Thyroid gland (tissue), 4 donors: ENCODE measurements at regions not wholly inside any gene's neighbourhood (a gene's known extent, or its start where the extent isn't known, plus 50 kb on each side); places are given as distances from the start of the nearest gene placed in this dataset.

Source experiments
- POLR2A ChIP-seq, 2 donors: fragments of 450-650 bp; IDR thresholded peaks; one replicate each; pipeline ENCODE4 v1.6.1; 2017; ENCODE audit warnings: antibody characterized with exemption in 2 of 2, mild to moderate bottlenecking in 2 of 2, moderate library complexity in 1 of 2
- TF ChIP-seq, protein P1 (sequence below), 6 experiments: fragments of 200-600 bp in 3 of 6; fragments of 450-650 bp in 3 of 6; sonication (generic) in 3 of 6; IDR thresholded peaks; one replicate each; pipeline ENCODE4 v1.5.1; 2016 to 2019; ENCODE audit warnings: antibody characterized with exemption in 6 of 6, mild to moderate bottlenecking in 2 of 6, inconsistent platforms in 1 of 6, moderate library complexity in 1 of 6

DNA sequence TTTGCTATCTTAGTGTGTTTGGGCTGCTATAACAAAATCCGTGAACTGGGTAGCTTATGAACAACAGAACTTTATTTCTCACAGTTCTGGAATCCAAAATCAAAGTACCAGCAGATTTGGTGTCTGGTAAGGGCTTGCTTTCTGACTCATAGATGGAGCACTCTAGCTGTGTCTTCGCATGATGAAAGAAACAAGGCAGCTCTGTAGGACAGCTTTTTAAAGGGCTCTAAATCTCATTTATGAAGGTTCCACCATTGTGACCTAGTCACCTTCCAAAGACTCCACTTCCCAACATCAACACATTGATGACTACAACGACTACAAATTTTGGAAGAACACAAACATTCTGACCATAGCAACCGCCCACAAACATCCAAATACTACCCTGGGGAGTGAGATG is 158.6 kb upstream of the LCORL start:
- TF ChIP-seq, protein P1, sequence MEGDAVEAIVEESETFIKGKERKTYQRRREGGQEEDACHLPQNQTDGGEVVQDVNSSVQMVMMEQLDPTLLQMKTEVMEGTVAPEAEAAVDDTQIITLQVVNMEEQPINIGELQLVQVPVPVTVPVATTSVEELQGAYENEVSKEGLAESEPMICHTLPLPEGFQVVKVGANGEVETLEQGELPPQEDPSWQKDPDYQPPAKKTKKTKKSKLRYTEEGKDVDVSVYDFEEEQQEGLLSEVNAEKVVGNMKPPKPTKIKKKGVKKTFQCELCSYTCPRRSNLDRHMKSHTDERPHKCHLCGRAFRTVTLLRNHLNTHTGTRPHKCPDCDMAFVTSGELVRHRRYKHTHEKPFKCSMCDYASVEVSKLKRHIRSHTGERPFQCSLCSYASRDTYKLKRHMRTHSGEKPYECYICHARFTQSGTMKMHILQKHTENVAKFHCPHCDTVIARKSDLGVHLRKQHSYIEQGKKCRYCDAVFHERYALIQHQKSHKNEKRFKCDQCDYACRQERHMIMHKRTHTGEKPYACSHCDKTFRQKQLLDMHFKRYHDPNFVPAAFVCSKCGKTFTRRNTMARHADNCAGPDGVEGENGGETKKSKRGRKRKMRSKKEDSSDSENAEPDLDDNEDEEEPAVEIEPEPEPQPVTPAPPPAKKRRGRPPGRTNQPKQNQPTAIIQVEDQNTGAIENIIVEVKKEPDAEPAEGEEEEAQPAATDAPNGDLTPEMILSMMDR (IDR thresholded peaks at IDR 0.05), result no peak
- no peak for TF ChIP-seq POLR2A (IDR thresholded peaks at IDR 0.05)
